Skeletal muscle satellite cell (primary cell): ENCODE measurements at regions not wholly inside any gene's neighbourhood (a gene's known extent, or its start where the extent isn't known, plus 50 kb on each side); places are given as distances from the start of the nearest gene placed in this dataset.

Experiments
- H3K27me3 ChIP-seq: 2 replicates; pipeline ENCODE4 v1.7.0; 2013; ENCODE audit warnings: low read length; ENCODE audit not compliant: control insufficient read depth, insufficient read depth
- H3K36me3 ChIP-seq: 2 replicates; pipeline ENCODE4 v1.7.0; 2013; ENCODE audit warnings: mild to moderate bottlenecking, control low read depth, low read length; ENCODE audit not compliant: insufficient read depth
- H3K4me1 ChIP-seq: 2 replicates; pipeline ENCODE4 v1.7.0; 2013; ENCODE audit warnings: low read length; ENCODE audit not compliant: control insufficient read depth, insufficient read depth
- H3K4me2 ChIP-seq: 2 replicates; pipeline ENCODE4 v1.7.0; 2013; ENCODE audit warnings: mild to moderate bottlenecking, low read length
- H3K4me3 ChIP-seq: 2 replicates; pipeline ENCODE4 v1.7.0; 2013; ENCODE audit warnings: low read length
- H3K9ac ChIP-seq: 2 replicates; pipeline ENCODE4 v1.7.0; 2013; ENCODE audit warnings: mild to moderate bottlenecking, low read depth, low read length, moderate library complexity
- H3K9me3 ChIP-seq: replicated peaks from 2 replicates; pipeline ENCODE4 v1.7.0; 2013; ENCODE audit warnings: mild to moderate bottlenecking, control low read depth, low read length

DNA sequence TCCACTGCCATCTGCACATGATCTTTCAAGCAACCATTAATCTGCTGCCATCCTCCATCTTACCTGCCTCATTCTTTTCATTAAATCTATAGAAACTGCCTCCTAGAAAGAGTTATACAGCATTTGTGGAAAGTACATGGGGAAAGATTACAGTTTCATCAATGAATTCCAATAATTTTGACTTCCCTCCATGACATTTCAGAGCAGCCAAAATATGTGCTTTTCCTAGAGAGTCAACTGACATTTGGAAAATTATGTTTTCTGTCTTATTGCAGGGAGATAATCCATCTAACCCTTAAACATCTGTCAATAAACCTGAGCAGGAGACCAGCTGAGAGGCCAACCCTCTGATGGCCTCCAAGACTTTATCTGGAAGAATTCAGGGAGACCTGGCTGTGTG lies 147.0 kb upstream of the CDH5 start:
- Histone ChIP-seq H3K9ac (no peak overlapping the region), H3K27me3 (peaks cover 3% of the 10 kb centered on the region), H3K4me2 (no peak overlapping the region), H3K36me3 (no peaks in the 10 kb centered on the region), H3K4me3 (no peak overlapping the region), H3K4me1 (peaks cover 7% of the 10 kb centered on the region), H3K9me3 (no peaks in the 10 kb centered on the region)

DNA sequence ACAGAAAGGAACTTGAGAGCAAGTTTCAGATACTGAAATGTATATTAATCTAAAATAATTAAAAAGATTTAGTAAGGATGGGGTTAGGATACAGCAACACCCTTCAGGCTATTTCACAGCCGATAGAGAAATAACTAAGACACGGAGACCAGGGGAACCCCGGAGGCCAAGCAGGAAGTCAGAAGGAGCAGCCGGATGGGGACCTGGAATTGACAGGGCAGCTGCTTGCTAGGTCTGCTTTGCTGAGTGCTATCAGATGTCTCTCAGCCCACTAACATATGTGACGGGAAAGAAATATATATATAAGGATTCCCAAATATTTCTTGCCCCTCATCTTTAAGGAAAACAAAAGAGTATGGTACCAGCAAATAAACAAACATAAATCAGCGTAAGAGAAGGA lies 154.1 kb upstream of the CDH5 start:
- H3K4me1 ChIP-seq: no peaks in the 10 kb centered on the region
- no peaks in the 10 kb centered on the region for H3K27me3 ChIP-seq
- no peaks in the 10 kb centered on the region for H3K36me3 ChIP-seq
- H3K9me3 ChIP-seq: no peaks in the 10 kb centered on the region
- H3K4me3 ChIP-seq: no peak overlapping the region
- H3K9ac ChIP-seq: no peak overlapping the region
- H3K4me2 ChIP-seq: no peak overlapping the region

DNA sequence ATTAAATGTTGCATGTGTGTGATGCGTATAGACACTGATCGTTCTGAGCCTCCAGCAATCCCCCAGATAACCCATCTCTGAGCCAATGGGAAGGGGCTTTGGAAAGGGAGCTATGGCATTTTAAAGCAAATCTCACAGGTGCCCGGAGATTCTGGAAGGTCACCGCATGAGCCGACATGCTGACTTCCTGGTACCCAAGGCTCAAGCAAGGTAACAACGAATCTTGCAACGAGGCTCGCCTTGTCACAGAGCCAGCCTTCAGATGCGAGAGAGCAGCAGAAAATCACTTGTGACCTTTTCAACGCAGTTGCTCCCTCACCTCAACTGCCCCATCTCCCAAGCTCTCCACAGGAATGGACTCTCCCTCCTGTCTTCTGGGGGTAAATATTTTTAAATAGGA lies 154.8 kb upstream of the CDH5 start:
- H3K9ac ChIP-seq: no peak overlapping the region
- H3K9me3 ChIP-seq: no peaks in the 10 kb centered on the region

DNA sequence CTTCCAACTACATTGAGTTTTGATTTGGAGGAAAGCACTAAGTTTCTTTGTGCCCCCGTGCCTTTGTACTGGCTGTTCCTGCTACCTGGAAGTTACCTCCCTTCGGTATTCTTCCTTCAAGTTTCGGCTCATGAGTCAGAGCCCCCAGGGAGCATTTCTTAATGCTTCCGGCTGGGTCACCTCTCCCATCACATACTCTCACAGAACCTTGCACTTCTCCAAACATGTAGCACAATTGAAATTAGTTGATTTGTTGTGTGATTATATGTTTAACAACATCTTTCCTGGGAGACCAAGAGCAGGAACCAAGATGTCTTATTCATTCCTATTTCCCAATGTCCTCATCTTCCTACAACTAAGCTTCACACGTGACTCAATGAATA lies 158.6 kb upstream of the CDH5 start:
- no peaks in the 10 kb centered on the region for H3K36me3 ChIP-seq
- H3K9ac ChIP-seq: no peak overlapping the region
- H3K4me2 ChIP-seq: no peak overlapping the region
- peaks cover 21% of the 10 kb centered on the region for H3K4me1 ChIP-seq
- no peaks in the 10 kb centered on the region for H3K27me3 ChIP-seq
- no peak overlapping the region for H3K4me3 ChIP-seq
- H3K9me3 ChIP-seq: no peaks in the 10 kb centered on the region

More for the DNA sequence above, 154.8 kb upstream of the CDH5 start:
- no peaks in the 10 kb centered on the region for H3K27me3 ChIP-seq
- H3K36me3 ChIP-seq: no peaks in the 10 kb centered on the region
- H3K4me2 ChIP-seq: no peak overlapping the region
- peaks cover 5% of the 10 kb centered on the region for H3K4me1 ChIP-seq
- no peak overlapping the region for H3K4me3 ChIP-seq

DNA sequence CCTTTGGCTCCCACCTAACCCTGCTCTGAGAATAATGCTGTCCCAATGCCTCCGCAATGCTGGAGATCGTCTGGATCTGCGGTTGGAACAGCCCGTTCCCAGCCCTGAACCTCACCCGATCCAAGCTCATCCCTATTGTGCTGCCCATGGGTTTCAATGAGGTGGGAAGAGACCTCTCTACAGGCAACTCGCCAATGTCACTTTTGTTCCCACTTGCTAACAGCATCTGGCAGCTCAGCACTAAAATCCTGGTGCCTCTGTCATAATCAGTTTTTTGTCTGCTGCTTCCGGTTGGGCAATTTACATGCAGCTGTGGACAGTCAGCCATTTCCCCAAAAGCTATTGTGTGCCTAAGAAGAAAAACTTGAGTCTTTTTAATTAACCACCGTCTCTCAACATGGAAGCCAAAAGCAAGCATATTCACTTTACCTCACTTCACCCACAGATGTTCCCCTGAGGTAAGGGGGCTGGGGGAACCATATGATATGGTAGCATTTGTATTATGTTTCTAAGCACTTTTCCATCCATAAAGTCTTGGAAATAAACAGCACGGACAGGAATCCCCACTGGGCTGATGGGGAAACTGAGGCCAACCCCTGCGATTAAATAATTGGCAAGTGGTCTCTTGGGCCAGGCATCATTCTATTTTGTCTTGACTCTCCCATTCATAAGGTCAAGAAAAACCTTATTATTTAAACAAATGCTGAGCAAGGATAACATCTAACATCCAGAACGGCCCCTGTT lies 159.2 kb upstream of the CDH5 start:
- no peaks in the 10 kb centered on the region for H3K9me3 ChIP-seq
- H3K36me3 ChIP-seq: no peaks in the 10 kb centered on the region
- no peaks in the 10 kb centered on the region for H3K27me3 ChIP-seq
- H3K4me3 ChIP-seq: no peak overlapping the region
- peaks cover 21% of the 10 kb centered on the region for H3K4me1 ChIP-seq
- no peak overlapping the region for H3K9ac ChIP-seq
- H3K4me2 ChIP-seq: no peak overlapping the region

DNA sequence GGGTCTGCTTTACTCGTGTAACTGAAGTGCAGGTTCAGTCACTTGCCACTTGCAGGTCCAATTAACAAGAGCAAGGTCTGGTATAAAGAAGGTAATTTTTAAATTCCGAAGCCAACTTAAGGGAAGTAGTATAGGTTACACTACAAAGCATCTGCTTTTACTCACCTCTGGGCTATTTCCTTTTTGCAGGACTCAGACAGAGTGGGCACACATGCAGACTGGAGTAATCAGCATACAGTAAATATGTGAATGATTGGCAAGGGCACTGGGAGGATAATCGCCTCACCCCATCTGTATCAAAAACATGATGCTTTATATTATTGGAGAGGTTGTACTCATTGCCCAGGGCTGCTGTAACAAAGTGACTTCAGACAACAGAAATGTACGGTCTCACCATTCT lies 160.1 kb upstream of the CDH5 start:
- Histone ChIP-seq H3K4me1 (peaks cover 21% of the 10 kb centered on the region), H3K27me3 (no peaks in the 10 kb centered on the region), H3K4me2 (no peak overlapping the region), H3K4me3 (no peak overlapping the region), H3K9ac (no peak overlapping the region), H3K9me3 (no peaks in the 10 kb centered on the region), H3K36me3 (no peaks in the 10 kb centered on the region)

DNA sequence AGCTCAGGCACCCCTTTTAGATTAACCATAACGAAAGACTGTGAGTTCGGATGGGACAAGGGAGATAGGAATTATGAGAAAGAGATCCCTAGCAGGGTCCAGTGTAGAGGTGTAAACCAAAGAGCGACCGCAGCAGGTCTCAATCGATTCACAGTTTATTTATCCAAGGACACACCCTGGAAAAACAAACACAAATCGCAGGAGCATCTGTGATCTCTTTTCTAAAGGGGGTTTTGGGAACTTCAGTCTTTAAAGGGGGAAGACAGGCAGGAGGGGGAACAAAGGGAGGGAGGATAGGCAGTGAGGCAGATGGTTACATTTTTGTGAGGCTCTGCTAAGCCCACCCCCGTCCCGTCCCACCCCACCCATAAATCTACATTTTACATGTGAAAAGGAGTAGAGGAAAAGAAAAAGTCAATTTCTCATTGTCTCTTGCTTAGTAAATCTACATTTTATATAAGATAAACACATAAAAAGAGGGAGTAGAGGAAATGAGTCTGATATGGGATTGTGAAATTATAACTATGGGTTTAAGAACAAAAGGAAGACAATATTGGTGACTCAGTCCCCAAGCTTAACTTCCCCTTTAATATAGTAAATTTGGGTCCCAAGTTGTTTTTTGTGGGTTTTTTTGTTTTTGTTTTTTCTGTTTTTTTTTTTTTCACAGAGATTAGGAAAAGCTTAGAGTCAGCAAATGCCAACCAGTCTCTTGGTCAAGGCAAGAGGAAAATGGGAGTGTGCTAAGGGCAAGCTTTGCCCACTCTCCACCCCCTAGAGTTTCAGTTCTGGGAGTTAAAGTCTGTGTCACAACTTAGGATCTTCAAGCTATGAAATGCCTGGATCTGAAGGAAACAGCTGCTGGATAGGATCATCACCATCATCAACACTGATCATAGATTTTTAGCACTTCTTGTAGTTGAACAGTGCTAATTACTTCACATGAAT lies 160.9 kb upstream of the CDH5 start:
- no peak overlapping the region for H3K4me2 ChIP-seq
- peaks cover 21% of the 10 kb centered on the region for H3K4me1 ChIP-seq
- H3K9ac ChIP-seq: no peak overlapping the region
- H3K9me3 ChIP-seq: no peaks in the 10 kb centered on the region
- H3K4me3 ChIP-seq: no peak overlapping the region
- H3K27me3 ChIP-seq: no peaks in the 10 kb centered on the region
- H3K36me3 ChIP-seq: no peaks in the 10 kb centered on the region

DNA sequence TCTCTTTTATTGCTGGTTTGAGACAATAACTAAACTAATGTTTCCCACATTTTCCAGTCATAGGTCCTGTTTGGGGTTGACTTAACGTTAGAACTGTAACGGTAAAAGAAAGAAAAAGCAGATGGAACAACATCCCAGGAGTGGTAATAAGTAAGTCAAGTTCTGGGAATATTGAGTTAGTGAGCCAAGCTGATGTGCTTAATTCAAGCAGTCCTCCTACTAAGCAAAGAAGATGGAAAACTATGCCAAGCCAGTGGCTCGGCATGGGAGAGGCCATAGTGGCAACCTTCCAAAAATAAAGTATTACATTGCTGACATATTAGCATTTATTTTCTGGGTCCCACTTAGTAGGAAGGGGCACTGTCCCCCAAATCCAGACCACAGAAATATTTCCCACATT lies 161.7 kb upstream of the CDH5 start:
- Histone ChIP-seq H3K4me1 (peaks cover 21% of the 10 kb centered on the region), H3K4me2 (no peak overlapping the region), H3K36me3 (no peaks in the 10 kb centered on the region), H3K27me3 (no peaks in the 10 kb centered on the region), H3K9ac (no peak overlapping the region), H3K4me3 (no peak overlapping the region), H3K9me3 (no peaks in the 10 kb centered on the region)

DNA sequence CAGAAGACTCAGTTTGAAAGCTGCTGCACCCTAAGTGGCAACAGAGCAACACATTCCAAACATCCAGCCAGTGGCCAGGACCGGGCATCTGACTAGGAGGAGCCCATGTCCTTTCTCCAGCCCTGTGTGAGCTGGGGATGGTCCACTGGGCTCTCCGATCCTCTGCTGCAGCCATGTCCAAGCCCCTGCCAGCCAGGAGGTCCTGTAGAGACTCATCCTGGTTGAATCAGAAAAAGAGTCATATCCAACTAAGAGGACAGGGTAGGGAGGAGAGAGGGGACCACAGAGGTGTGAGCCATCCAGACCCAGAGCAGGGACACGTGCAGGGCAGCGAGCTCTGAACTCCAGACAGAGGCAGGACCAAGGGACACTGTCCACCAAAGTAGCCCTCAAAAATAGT lies 163.0 kb upstream of the CDH5 start:
- H3K4me1 ChIP-seq: peaks cover 21% of the 10 kb centered on the region
- H3K9me3 ChIP-seq: no peaks in the 10 kb centered on the region
- H3K36me3 ChIP-seq: no peaks in the 10 kb centered on the region
- H3K27me3 ChIP-seq: no peaks in the 10 kb centered on the region
- H3K4me3 ChIP-seq: no peak overlapping the region
- no peak overlapping the region for H3K4me2 ChIP-seq
- no peak overlapping the region for H3K9ac ChIP-seq

DNA sequence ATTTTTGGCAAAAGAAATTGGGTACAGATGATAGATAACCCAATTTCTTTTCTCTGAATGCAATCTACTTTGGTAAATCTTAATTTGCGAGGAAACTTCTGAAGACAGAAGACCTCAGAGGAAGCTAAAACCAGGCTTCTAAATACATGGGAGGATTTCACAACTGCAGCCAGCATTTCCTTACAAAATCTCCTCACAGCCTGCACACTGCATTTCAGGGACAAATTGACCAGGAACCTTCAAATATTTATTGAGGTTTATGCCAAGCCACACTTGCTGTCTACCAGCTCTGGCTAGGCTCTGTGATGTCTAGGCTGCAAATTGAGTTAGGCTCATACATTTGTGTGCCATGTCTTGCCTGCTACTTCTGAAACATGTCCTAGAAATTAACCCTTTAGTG lies 167.3 kb upstream of the CDH5 start:
- Histone ChIP-seq H3K9ac (no peak overlapping the region), H3K4me3 (no peak overlapping the region), H3K27me3 (no peaks in the 10 kb centered on the region), H3K4me1 (no peaks in the 10 kb centered on the region), H3K36me3 (no peaks in the 10 kb centered on the region), H3K9me3 (no peaks in the 10 kb centered on the region), H3K4me2 (no peak overlapping the region)

DNA sequence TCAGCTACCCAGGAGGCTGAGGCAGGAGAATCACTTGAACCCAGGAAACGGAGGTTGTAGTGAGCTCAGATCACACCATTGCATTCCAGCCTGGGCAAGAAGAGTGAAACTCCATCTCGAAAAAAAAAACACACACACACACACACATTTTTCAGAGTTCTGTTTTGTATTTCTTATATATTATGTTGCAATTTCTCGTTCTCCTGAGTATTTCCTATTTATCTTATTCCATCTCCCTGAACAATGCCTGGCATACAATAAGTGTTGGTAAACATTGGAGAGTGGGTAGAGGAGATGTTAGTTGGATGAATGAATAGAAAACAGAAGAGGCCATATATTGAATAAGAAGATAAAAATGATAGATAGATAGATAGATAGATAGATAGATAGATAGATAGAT lies 167.8 kb upstream of the CDH5 start:
- no peaks in the 10 kb centered on the region for H3K36me3 ChIP-seq
- H3K9ac ChIP-seq: no peak overlapping the region
- H3K9me3 ChIP-seq: no peaks in the 10 kb centered on the region
- H3K4me3 ChIP-seq: no peak overlapping the region
- H3K4me1 ChIP-seq: no peaks in the 10 kb centered on the region
- H3K27me3 ChIP-seq: no peaks in the 10 kb centered on the region
- H3K4me2 ChIP-seq: no peak overlapping the region
